ENCODE measurements at regions not wholly inside any gene's neighbourhood (a gene's known extent, or its start where the extent isn't known, plus 50 kb on each side); places are given as distances from the start of the nearest gene placed in this dataset.
A peak's percentile ranks its signal among the peaks of the same experiment; 100 is the strongest.

DNA sequence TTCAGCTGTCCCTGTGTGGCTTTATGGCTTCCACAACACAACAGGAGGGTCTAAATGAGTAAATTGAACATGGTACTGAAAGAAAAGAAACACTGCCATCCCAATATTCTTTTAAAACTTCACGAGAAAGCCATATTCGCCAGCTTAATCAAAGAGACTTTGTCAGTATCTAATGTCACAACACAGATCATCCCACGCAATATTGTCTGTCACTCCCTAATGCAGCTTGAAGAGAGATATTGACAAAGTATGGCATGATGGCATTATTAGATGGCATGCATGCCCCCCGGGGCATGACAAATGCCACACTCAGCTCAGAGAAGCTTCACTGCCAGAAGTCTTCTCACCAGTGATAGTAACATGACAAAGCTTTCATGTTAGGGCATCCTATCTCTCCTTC, 197.8 kb downstream of the TTC8 start:
- DNase-seq = no peak

DNA sequence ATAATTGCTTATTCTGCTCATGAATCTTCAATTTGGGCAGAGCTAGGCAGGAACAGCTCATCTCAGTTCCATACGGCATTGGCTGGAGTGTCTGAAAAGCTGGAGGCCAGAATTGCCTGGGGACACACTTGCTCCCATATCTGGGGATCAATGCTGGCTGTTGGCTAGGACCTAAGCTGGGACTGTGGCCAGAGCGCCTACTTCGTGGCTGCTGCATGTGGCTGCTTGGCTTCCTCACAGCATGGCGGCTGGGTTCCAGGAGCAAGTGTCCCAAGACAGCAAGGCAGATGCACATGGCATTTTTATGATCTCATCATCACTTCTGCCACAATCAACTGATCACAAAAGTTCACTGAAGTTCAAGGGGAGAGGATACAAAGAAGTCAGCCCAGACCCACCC, 200.2 kb downstream of the TTC8 start:
- no peak for DNase-seq

DNA sequence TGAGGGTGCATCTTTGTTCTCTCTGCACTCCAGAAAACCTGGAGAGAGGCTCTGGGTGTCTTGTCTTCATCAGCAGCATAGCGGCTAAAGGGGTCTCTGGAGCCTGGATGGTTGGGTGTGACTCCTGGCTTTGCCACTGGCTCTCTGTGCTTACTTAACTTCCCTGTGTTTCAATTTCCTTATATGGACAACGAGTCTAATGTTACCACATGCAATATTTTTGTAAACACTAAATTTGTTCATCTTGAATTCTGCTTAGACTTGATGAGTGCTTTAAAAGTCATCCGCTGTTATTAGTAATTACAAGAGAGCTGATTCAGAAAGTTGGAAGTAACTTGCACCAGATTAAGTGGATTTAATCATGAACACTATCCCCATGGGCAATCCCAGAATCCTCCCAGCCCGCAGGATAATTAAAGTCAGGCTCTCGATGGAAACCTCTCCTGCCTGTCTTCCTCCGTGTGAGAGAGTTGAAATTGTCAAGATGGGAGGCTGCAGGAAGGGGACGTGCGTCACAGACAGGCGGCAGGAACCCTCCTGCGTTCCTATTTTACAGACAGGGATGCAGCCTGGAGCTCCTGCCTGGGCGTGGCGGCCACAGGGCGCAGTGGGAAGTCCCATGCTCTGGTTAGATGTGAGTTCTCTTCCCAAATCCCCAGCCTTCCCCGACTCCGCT, 201.2 kb downstream of the TTC8 start:
- DNase-seq = no peak

DNA sequence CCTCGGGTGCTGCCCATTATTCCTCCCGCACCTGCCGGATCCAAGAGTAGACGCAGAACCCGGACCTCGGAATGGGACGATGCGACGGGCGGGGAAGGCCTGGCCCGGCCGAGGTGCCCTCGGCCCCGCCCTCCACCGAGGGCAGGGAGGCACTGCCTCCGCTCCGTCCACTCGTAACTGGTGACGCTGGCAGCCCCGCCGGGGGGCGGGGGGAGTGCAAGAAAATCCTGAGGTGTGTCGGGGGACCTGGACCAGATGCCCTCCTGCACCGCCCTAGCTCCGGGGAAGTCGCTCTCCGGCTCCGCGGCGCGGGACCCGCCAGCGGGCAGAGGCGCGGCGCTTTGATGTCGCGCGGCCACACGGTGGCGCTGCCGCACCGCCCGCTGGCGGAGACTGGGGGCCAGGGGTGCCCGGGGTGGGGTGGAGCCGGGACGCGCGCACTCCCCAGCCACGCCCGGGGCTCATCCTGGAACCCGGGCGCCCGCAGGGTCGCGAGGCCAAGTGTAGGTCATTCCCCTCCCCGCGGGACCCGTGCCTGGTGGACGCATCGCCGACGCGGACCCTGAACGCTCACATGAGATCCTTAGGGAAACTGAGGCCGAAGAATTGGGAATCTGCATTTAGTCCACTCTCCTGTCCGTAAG, 202.8 kb downstream of the TTC8 start:
- peak; percentile 65 for DNase-seq

DNA sequence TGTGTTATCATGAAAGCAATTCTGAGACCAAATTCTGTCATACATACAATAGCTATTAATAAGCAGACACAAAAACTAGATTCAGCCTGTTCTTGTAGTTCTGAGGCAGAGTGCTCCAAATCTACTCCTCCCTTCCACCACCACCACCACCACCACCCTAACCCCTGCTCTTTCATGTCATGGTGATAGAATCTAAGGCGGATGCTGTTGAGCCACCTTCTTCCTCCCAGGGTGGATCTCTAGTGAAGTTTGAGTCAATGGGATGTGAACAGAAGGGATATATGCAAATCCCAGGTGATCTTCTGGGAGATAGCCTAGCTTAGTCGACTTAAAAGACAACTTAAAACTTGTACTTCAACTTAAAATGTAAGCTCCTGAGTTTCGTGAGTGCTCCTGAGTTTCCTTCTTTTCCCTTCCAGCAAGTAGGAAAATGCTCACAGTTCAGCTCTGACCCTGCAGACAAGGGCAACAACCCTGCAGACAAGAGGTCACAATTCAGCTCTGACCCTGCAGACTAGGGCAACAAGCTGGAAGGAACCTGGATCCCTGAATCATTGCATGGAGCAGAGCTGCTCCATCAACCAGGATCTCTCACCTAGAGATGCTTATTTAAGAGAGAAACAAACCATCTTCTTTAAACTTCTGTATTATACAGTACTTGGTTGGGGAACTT, 204.1 kb downstream of the TTC8 start:
- no peak for DNase-seq

DNA sequence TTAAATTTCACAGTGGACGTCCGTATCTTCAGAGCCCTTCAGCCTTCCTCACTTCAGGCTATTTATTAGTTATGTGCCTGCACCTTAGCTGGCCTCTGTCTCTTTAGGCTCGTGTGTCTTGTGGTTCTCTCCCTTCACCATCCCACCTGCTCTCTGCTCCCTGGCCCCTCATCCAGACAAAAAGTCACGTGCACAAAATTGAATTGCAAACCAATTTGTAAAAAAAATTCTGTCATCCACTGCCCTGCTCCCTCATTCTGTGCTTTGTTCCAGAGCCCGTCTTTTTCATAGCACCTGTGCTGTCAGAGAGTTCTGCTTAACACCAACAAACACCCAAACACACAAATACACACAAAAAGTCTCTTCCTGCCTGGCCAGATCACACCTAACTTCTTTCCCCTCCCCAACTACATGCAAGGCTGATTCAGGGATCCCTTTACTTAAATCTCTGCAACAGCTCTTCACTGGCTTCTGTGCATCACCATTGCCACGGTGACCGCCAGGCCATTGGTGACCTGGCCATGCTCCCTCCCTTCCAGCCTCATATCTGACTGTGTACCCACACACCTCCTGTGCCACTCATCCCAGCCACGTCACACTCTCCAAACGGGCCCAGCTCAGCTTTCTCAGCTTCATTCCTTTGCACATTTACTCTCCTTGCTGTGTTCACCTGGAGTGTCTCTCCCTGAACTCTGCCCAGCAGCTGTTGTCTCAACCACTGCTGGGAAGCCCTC, 205.7 kb downstream of the TTC8 start:
- no peak for DNase-seq

DNA sequence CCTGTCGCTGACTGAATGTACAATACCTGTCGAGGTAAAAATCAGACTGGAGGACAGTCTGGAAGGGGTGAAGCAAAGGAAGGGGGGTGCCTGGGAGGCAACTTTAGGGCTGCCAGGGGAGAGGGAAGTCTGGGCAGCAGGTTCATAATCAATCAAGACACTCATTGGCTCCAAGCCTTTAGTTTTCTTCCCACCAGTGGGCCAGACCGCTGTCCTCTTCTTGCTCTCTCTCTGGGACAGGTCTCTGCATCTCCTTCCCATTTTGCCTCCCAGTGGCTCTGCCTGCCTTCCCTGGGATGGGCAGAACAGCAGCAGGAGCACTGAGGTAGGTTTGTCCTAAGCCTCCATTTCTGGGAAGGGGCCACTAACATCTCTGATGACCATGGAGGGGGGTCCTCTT, 206.5 kb downstream of the TTC8 start:
- DNase-seq = no peak

DNA sequence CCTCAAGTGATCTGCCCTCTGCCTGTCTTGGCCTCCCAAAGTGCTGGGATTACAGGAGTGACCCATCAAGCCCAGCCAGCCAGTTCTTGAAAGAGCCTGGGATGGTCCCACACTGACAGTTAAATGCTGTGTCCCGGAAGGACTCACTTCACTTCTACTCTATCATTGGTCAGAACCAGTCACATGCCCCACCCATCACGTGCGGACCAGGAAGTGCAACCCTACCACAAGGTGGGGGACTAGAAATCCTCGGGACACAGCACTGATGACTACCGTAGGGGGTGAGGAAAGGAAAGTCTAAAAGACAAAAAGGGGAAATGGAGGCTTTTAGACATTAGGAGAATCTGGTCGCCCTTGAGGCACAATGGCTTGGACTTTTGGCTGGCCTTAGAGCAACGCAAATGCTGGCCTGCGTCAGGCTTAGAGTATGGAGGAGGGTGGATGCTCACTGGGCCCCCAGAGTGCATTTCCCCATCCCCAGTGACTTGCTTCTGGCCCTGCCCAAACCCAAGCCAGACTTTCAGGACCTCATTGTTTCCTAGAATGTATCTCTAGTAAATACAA, 207.7 kb downstream of the TTC8 start:
- DNase-seq = no peak

- DNase-seq = no peak
Observed at GRCh38 chr14:89033756-89034155, 209.3 kb downstream of the TTC8 start.

DNA sequence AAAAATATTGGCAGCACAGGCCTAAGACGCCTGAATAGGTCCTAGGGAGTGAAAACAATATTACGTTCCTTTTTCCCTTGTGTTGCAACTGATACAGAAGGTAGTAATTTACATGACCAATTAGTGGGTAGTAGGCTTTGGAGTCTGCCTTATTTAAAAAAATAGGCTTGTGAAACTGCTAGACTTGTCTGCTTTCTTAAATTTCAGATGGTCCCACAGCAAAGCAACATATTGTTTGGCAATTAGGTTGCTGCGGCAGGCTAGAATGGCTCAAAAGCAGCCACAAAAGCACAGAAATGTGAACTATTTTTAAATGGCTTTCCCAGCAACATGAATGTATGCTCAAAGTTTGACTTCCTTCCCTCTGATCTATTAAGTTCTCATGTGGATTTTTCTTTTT, 211.9 kb downstream of the TTC8 start:
- DNase-seq = no peak

DNA sequence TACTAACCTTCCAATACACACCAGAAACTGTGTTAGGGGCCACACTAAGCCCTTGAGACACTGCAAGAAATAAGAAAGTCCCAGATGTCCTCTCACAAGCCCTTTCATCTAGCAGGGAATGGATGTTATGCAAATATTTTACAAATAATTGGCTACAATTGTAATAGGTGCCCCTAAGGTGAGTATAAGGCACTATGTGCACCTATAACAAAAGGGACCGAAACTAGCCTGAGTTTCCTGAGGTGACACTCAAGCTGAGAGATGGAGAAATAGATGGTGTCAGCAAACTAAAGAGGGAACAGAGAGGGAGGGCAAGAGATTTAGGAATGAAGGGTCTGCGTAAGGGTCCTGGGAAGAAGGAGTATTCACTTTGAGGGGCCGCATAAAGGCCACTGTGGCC, 212.6 kb downstream of the TTC8 start:
- no peak for DNase-seq

GRCh38 chr14:89040080-89040459, 215.6 kb downstream of the TTC8 start:
- no peak for DNase-seq

GRCh38 chr14:89040460-89041256, 216.2 kb downstream of the TTC8 start:
- DNase-seq = peak; percentile 87

DNA sequence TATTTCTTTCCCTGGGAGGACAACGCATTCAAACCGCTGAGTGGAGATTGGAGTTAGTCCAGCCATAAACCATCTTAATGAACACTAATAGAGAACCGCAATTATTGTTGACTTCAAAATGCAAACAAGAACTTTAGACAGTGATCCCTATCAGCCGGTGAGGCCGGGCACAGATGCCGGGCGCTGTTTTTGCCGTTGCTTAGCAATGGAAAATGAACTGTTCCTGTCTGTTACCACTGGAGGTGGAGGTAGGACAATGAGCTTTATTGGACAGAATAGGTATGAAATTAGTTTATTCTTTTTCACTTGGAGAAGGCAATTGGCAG, 216.8 kb downstream of the TTC8 start:
- DNase-seq = no peak

- no peak for DNase-seq
Observed at GRCh38 chr14:89042021-89042420, 217.6 kb downstream of the TTC8 start.

DNA sequence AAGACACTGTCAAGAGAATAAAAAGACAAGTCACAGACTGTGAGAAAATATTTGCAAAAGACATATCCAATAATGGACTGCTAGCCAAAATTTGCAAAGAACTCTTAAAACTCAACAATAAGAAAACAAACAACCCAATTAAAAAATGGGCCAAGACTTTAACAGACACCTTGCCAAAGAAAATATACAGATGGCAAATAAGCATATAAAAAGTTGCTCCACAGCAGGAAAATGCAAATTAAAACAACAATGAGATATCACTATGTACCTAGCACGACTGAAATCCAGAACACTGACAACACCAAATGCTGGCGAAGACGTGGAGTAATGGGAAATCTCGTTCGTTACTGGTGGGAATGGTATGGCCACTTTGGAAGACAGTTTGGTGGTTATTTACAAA, 228.9 kb downstream of the TTC8 start:
- no peak for DNase-seq

GRCh38 chr14:89056394-89056793, 231.9 kb downstream of the TTC8 start:
- DNase-seq = no peak

DNA sequence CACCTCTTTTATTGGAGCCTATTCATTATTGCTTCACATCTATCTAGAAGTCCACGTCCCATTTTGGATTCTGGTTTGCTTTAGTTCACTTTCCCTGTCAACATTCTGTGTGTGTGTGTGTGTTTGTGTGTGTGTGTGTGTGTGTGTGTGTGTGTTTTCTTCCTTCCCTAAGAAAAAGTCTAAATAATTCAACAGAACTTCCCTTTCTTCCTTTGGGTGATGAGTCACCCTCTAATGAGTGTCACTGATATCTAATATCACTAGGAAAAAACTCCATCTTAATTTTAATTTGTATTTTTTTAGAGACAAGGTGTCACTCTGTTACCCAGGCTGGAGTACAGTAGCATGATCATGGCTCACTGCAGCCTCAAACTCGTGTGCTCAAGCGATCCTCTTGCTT, 234.2 kb downstream of the TTC8 start:
- no peak for DNase-seq

- no peak for DNase-seq
Observed at GRCh38 chr14:89060191-89060590, 235.7 kb downstream of the TTC8 start.

DNA sequence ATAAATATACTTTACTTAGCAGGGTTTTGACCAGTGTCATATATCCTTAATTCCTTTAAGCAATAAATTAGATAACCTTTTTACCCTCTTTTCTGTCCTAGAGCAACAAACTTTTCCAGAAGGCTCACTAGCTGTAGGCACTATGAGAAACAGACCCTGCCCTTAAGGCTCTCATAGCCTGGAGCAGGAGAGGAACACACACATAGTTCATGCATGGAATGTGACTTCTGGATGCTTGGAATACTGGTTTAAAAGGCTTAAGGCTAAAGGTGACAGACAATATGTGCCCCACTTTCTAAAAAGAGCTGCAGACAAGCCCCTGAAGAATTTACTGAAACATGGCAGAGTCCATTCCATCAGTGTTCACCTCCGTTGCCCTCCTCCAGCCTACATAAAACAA, 237.2 kb downstream of the TTC8 start:
- DNase-seq = no peak

- no peak for DNase-seq
Observed at GRCh38 chr14:89065879-89066278, 241.4 kb downstream of the TTC8 start.

DNA sequence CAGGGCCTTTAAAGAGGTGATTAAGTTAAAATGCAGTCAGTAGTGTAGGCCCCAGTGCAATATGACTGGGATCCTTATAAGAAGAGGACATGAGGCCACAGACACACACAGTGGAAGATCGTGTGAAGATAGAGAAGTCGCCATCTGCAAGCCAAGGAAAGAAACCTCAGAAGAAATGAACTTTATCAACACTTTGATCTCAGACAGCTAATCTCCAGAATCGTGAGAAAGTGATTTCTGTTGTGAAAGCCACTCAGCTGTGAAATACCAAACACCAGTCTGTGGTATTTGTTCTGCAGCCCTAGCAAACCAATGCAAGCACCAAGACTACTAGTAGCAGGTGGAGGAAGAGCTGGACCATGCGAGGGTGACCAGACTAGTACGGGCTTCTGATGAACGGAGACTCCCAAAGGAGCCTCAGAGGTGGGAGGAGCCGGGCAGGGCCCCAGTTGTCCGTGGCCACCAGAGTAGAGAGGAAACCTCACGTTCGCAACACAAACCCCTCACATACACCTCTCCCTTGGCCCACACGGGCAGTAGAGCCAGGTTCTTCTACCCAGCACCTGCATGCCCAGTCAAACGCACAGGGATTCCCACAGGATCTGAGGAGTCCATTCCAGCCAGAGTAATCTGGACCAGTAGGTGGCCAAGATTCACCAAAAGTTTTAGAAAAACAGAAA, 243.0 kb downstream of the TTC8 start:
- DNase-seq = no peak

All from stimulated activated CD4-positive, alpha-beta T cell treated with anti-CD3 and anti-CD28 coated beads, Interleukin-4, amount 100 ng/mL, for 1 hour (primary cell).